ENCODE measurements at regions not wholly inside any gene's neighbourhood (a gene's known extent, or its start where the extent isn't known, plus 50 kb on each side); places are given as distances from the start of the nearest gene placed in this dataset.
"Not testable (repeated sequence)": the region's sequence is repeated elsewhere in the genome, so short reads cannot be mapped to it uniquely, and the experiment has no call there.

GRCh38 chr20:47845382-47845977, 60.2 kb upstream of the SULF2 start:
- not testable (repeated sequence) for TF ChIP-seq CTCF (IDR thresholded peaks at IDR 0.05; ENCODE audit: insufficient read depth, low read length); POLR2AphosphoS5 (IDR thresholded peaks at IDR 0.05; ENCODE audit: low read depth)
